IMR-90 (cell line): ENCODE measurements at regions not wholly inside any gene's neighbourhood (a gene's known extent, or its start where the extent isn't known, plus 50 kb on each side); places are given as distances from the start of the nearest gene placed in this dataset.

ENCODE experiments used
- ATAC-seq: fragments of 200-7000 bp; cut with Tn5 transposase; 2 replicates; pipeline ENCODE4 v1.9.1; 2020; ENCODE audit warnings: low read depth, mild to moderate bottlenecking, moderate library complexity
- BruUV-seq: library from RNA; stranded (reverse); fragments of 400-500 nt; replicated peaks from 2 replicates; lab custom pipeline; 2021; lab: Mats Ljungman, UMichigan
- CTCF ChIA-PET: fragments of 300-600 bp; formaldehyde crosslinking; extraction: SDS; loops from one replicate; lab custom pipeline; 2021; ENCODE audit warnings: antibody characterized with exemption; lab: Yijun Ruan, JAX
- POLR2A ChIA-PET: fragments of 300-600 bp; sonication (Branson Sonifier 250); formaldehyde crosslinking; loops from one replicate; lab custom pipeline; 2022; ENCODE audit warnings: antibody characterized with exemption; ENCODE audit not compliant: unreplicated experiment; lab: Charles Lee
- DNase-seq: peaks from one replicate; pipeline ENCODE4 v3.0.0; 2013
- H2AFZ ChIP-seq: replicated peaks from 2 replicates; pipeline ENCODE3; 2013; ENCODE audit warnings: low read length, mild to moderate bottlenecking; ENCODE audit not compliant: poor library complexity
- H2AK5ac ChIP-seq: 2 replicates; pipeline ENCODE4 v1.6.1; 2013; ENCODE audit warnings: low read depth, low read length, inconsistent platforms
- H2AK9ac ChIP-seq: replicated peaks from 2 replicates; pipeline ENCODE3; 2013; ENCODE audit warnings: mild to moderate bottlenecking, low read depth, low read length, moderate library complexity; ENCODE audit not compliant: poor library complexity
- H2BK120ac ChIP-seq: 2 replicates; pipeline ENCODE4 v1.6.1; 2013; ENCODE audit warnings: low read depth, low read length, inconsistent platforms
- H2BK15ac ChIP-seq: 3 replicates; pipeline ENCODE4 v1.6.1; 2013; ENCODE audit warnings: low read depth, low read length, inconsistent platforms
- H2BK20ac ChIP-seq: 2 replicates; pipeline ENCODE4 v1.6.1; 2013; ENCODE audit warnings: low read depth, mild to moderate bottlenecking, inconsistent platforms, low read length, moderate library complexity
- H2BK5ac ChIP-seq: 2 replicates; pipeline ENCODE4 v1.6.1; 2013; ENCODE audit warnings: mild to moderate bottlenecking, low read depth, low read length, inconsistent platforms; ENCODE audit not compliant: poor library complexity, severe bottlenecking
- H3K14ac ChIP-seq: replicated peaks from 2 replicates; pipeline ENCODE4 v1.6.1; 2013; ENCODE audit warnings: low read depth, low read length, inconsistent platforms
- H3K18ac ChIP-seq: 2 replicates; pipeline ENCODE4 v1.6.1; 2013; ENCODE audit warnings: low read depth, low read length, control low read depth
- H3K23ac ChIP-seq: 2 replicates; pipeline ENCODE4 v1.6.1; 2013; ENCODE audit warnings: low read depth, low read length, inconsistent platforms
- H3K27ac ChIP-seq: 2 replicates; pipeline ENCODE4 v1.5.1; 2013; ENCODE audit warnings: mild to moderate bottlenecking, control low read depth, low read length; ENCODE audit not compliant: insufficient read depth
- H3K27me3 ChIP-seq: 2 replicates; pipeline ENCODE4 v1.6.1; 2013; ENCODE audit warnings: low read length; ENCODE audit not compliant: control insufficient read depth, insufficient read depth
- H3K36me3 ChIP-seq: 2 replicates; pipeline ENCODE4 v1.6.1; 2013; ENCODE audit warnings: low read length, mixed read lengths; ENCODE audit not compliant: control insufficient read depth, insufficient read depth
- H3K4ac ChIP-seq: 2 replicates; pipeline ENCODE4 v1.6.1; 2013; ENCODE audit warnings: low read depth, low read length, inconsistent platforms
- H3K4me1 ChIP-seq: 2 replicates; pipeline ENCODE4 v1.6.1; 2013; ENCODE audit warnings: low read length, mixed read lengths; ENCODE audit not compliant: control insufficient read depth, insufficient read depth
- H3K4me2 ChIP-seq: 2 replicates; pipeline ENCODE4 v1.6.1; 2013; ENCODE audit warnings: low read depth, mild to moderate bottlenecking, control low read depth, low read length, moderate library complexity
- H3K4me3 ChIP-seq: 2 replicates; pipeline ENCODE4 v1.5.1; 2013; ENCODE audit warnings: low read depth, mild to moderate bottlenecking, control low read depth, low read length, moderate library complexity; ENCODE audit not compliant: insufficient read depth
- H3K56ac ChIP-seq: 2 replicates; pipeline ENCODE4 v1.6.1; 2013; ENCODE audit warnings: low read length, inconsistent platforms; ENCODE audit not compliant: insufficient read depth; ENCODE audit errors: extremely low read depth
- H3K79me1 ChIP-seq, 2 experiments: 2 replicates each; pipeline ENCODE4 v1.6.1; 2013; ENCODE audit warnings: low read length in 2 of 2, inconsistent platforms in 1 of 2, low read depth in 1 of 2
- H3K9ac ChIP-seq: 2 replicates; pipeline ENCODE4 v1.6.1; 2013; ENCODE audit warnings: low read depth, low read length, control low read depth
- H3K9me1 ChIP-seq: 2 replicates; pipeline ENCODE4 v1.6.1; 2013; ENCODE audit warnings: low read length, inconsistent platforms; ENCODE audit not compliant: insufficient read depth
- H3K9me3 ChIP-seq: 2 replicates; pipeline ENCODE4 v1.6.1; 2013; ENCODE audit warnings: low read length; ENCODE audit not compliant: control insufficient read depth, insufficient read depth
- H4K20me1 ChIP-seq: 2 replicates; pipeline ENCODE4 v1.6.1; 2013; ENCODE audit warnings: low read length, inconsistent platforms; ENCODE audit not compliant: insufficient read depth
- H4K5ac ChIP-seq: 2 replicates; pipeline ENCODE4 v1.6.1; 2013; ENCODE audit warnings: mild to moderate bottlenecking, low read depth, low read length, control low read depth
- H4K8ac ChIP-seq, 2 experiments: 2 replicates each; pipeline ENCODE4 v1.6.1; 2013; ENCODE audit warnings: low read depth in 2 of 2, low read length in 2 of 2, control low read depth in 1 of 2, inconsistent platforms in 1 of 2
- H4K91ac ChIP-seq: 2 replicates; pipeline ENCODE4 v1.6.1; 2013; ENCODE audit warnings: low read depth, low read length, inconsistent platforms; ENCODE audit not compliant: insufficient read depth
- BHLHE40 ChIP-seq: fragments of 150-350 bp; IDR thresholded peaks from 2 replicates; pipeline ENCODE4 v1.6.1; 2016; ENCODE audit warnings: mild to moderate bottlenecking, low read depth, low read length
- CEBPB ChIP-seq: IDR thresholded peaks from 2 replicates; pipeline ENCODE4 v1.6.1; 2012; ENCODE audit warnings: low read depth, low read length, improper control_type of control experiment
- CHD1 ChIP-seq: IDR thresholded peaks from 2 replicates; pipeline ENCODE4 v1.6.1; 2012; ENCODE audit warnings: low read depth, low read length, improper control_type of control experiment
- FOS ChIP-seq: fragments of 150-350 bp; IDR thresholded peaks from 2 replicates; pipeline ENCODE4 v1.6.1; 2016; ENCODE audit warnings: low read depth, low read length
- MAFK ChIP-seq: IDR thresholded peaks from 2 replicates; pipeline ENCODE4 v1.6.1; 2012; ENCODE audit warnings: low read depth, low read length, improper control_type of control experiment
- MAZ ChIP-seq: IDR thresholded peaks from 2 replicates; pipeline ENCODE4 v1.6.1; 2012; ENCODE audit warnings: low read depth, mild to moderate bottlenecking, low read length, improper control_type of control experiment, moderate library complexity, borderline replicate concordance
- MXI1 ChIP-seq: IDR thresholded peaks from 2 replicates; pipeline ENCODE4 v1.6.1; 2012; ENCODE audit warnings: low read depth, mild to moderate bottlenecking, low read length, moderate library complexity, borderline replicate concordance
- NFE2L2 ChIP-seq: fragments of 150-350 bp; IDR thresholded peaks from 2 replicates; pipeline ENCODE4 v1.6.1; 2016; ENCODE audit warnings: low read depth, mild to moderate bottlenecking, low read length
- POLR2A ChIP-seq: IDR thresholded peaks from 2 replicates; pipeline ENCODE4 v1.6.1; 2012; ENCODE audit warnings: mild to moderate bottlenecking, low read depth, low read length
- RAD21 ChIP-seq: IDR thresholded peaks from 2 replicates; pipeline ENCODE4 v1.6.1; 2012; ENCODE audit warnings: low read length, improper control_type of control experiment
- RCOR1 ChIP-seq: IDR thresholded peaks from 2 replicates; pipeline ENCODE4 v1.6.1; 2012; ENCODE audit warnings: mild to moderate bottlenecking, low read length, improper control_type of control experiment; ENCODE audit not compliant: insufficient replicate concordance
- RFX5 ChIP-seq: IDR thresholded peaks from 2 replicates; pipeline ENCODE4 v1.8.0; 2012; ENCODE audit warnings: low read depth, mild to moderate bottlenecking, low read length, moderate library complexity
- SMC3 ChIP-seq: fragments of 150-350 bp; IDR thresholded peaks from 2 replicates; pipeline ENCODE4 v1.6.1; 2016; ENCODE audit warnings: low read depth, mild to moderate bottlenecking, antibody characterized with exemption, low read length, moderate library complexity
- WGBS, 2 experiments: methylation state at CpG; one replicate each; pipeline versions ENCODE4 v1.1.5 to v1.1.7; 2013; ENCODE audit warnings: missing lambda C conversion rate in 2 of 2; ENCODE audit not compliant: insufficient read length in 1 of 2; ENCODE audit errors: extremely low coverage in 2 of 2; 5-methylcytosine and 5-hydroxymethylcytosine counted together
- dilution Hi-C: fragments of 300-500 bp; cut with HindIII; formaldehyde crosslinking; loops from one replicate; pipeline ENCODE4 v1.14.3; 2018; ENCODE audit warnings: low sequenced_read_pairs; ENCODE audit not compliant: unreplicated experiment
- in situ Hi-C: fragments of 300-500 bp; cut with MboI; formaldehyde crosslinking; loops from 3 replicates; pipeline ENCODE4 v1.14.3; 2019; ENCODE audit warnings: low sequenced_read_pairs, inconsistent platforms, mixed read lengths
- intact Hi-C: fragments of 100-400 bp; cut with micrococcal nuclease; formaldehyde crosslinking; loops from 2 replicates; pipeline ENCODE4 v1.10.0; 2022
- TF ChIP-seq, protein P1 (sequence below): fragments of 150-350 bp; IDR thresholded peaks from 2 replicates; pipeline ENCODE4 v1.6.1; 2017; ENCODE audit warnings: mild to moderate bottlenecking, antibody characterized with exemption, low read length, low read depth
- TF ChIP-seq, protein P2 (sequence below): conservative IDR thresholded peaks from 2 replicates; pipeline ENCODE4 v1.5.1; 2012; ENCODE audit warnings: mild to moderate bottlenecking, low read depth, low read length, improper control_type of control experiment
- TF ChIP-seq, protein P3 (sequence below): fragments of 150-350 bp; IDR thresholded peaks from 2 replicates; pipeline ENCODE4 v1.6.1; 2016; ENCODE audit warnings: low read depth, mild to moderate bottlenecking, low read length, moderate library complexity, borderline replicate concordance

DNA sequence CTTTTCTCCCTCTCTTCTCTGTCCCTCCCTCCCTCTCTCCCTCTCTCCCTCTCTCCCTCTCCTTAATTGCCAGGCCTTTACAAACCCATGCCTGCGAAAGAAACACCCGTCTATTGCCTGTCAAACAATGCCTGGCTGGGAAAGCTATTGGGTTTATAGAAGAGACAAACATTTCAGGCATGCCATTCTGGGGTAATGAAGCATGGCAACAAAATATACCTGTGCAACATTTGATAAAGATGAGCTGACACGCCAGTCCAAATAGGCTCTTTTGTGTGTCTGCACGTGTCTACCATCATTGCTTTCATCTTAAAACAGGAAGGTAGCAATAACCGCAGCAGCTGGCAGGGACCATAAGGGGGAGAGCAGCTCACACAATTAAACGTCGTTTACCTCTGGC is 282.1 kb downstream of the ZNF516 start:
- Histone ChIP-seq H4K5ac (no peak overlapping the region), H2AK9ac (no peak overlapping the region), H2BK5ac (no peak overlapping the region), H2AFZ (no peak overlapping the region), H2AK5ac (no peak overlapping the region), H2BK120ac (no peak overlapping the region), H3K4me2 (no peak overlapping the region), H3K36me3 (no peaks in the 10 kb centered on the region), H3K23ac (no peak overlapping the region), H3K4me1 (no peaks in the 10 kb centered on the region), H4K91ac (no peak overlapping the region), H4K20me1 (no peaks in the 10 kb centered on the region), H2BK15ac (no peak overlapping the region), H3K18ac (no peak overlapping the region), H3K79me1 (no peaks in the 10 kb centered on the region), H3K14ac (no peak overlapping the region), H3K27ac (no peak overlapping the region), H2BK20ac (no peak overlapping the region), H4K8ac (no peak overlapping the region), H3K27me3 (no peaks in the 10 kb centered on the region), H3K56ac (no peak overlapping the region), H3K9me3 (no peaks in the 10 kb centered on the region), H3K4me3 (no peak overlapping the region), H3K9me1 (no peaks in the 10 kb centered on the region), H3K9ac (no peak overlapping the region), H3K4ac (no peak overlapping the region)
- ATAC-seq (no peak), DNase-seq (no peak)
- TF ChIP-seq SMC3 (no peak), MXI1 (no peak), RAD21 (no peak), BHLHE40 (no peak), CEBPB (no peak), CHD1 (no peak), FOS (no peak), POLR2A (no peak), RFX5 (no peak), RCOR1 (no peak), MAFK (no peak), MAZ (no peak), NFE2L2 (no peak)
- TF ChIP-seq, protein P1, sequence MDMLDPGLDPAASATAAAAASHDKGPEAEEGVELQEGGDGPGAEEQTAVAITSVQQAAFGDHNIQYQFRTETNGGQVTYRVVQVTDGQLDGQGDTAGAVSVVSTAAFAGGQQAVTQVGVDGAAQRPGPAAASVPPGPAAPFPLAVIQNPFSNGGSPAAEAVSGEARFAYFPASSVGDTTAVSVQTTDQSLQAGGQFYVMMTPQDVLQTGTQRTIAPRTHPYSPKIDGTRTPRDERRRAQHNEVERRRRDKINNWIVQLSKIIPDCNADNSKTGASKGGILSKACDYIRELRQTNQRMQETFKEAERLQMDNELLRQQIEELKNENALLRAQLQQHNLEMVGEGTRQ, result no peak
- TF ChIP-seq, protein P2, sequence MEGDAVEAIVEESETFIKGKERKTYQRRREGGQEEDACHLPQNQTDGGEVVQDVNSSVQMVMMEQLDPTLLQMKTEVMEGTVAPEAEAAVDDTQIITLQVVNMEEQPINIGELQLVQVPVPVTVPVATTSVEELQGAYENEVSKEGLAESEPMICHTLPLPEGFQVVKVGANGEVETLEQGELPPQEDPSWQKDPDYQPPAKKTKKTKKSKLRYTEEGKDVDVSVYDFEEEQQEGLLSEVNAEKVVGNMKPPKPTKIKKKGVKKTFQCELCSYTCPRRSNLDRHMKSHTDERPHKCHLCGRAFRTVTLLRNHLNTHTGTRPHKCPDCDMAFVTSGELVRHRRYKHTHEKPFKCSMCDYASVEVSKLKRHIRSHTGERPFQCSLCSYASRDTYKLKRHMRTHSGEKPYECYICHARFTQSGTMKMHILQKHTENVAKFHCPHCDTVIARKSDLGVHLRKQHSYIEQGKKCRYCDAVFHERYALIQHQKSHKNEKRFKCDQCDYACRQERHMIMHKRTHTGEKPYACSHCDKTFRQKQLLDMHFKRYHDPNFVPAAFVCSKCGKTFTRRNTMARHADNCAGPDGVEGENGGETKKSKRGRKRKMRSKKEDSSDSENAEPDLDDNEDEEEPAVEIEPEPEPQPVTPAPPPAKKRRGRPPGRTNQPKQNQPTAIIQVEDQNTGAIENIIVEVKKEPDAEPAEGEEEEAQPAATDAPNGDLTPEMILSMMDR, result no peak
- TF ChIP-seq, protein P3, sequence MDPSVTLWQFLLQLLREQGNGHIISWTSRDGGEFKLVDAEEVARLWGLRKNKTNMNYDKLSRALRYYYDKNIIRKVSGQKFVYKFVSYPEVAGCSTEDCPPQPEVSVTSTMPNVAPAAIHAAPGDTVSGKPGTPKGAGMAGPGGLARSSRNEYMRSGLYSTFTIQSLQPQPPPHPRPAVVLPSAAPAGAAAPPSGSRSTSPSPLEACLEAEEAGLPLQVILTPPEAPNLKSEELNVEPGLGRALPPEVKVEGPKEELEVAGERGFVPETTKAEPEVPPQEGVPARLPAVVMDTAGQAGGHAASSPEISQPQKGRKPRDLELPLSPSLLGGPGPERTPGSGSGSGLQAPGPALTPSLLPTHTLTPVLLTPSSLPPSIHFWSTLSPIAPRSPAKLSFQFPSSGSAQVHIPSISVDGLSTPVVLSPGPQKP, result no peak
- dilution Hi-C loops, result no loop called here
- in situ Hi-C loops, result no loop called here
- WGBS, 2 experiments, result no CpG with 5 or more reads among the region's 7 CpGs
- intact Hi-C loops, result no loop called here
- ChIA-PET CTCF (no interaction called here), POLR2A (no interaction called here)
- BruUV-seq, result no TSS peak
